ENCODE measurements at regions not wholly inside any gene's neighbourhood (a gene's known extent, or its start where the extent isn't known, plus 50 kb on each side); places are given as distances from the start of the nearest gene placed in this dataset.

- TF ChIP-seq CTCF (IDR thresholded peaks at IDR 0.05; ENCODE audit: poor library complexity, severe bottlenecking) (no peak), EP300 (conservative IDR thresholded peaks at IDR 0.05; ENCODE audit: poor library complexity, severe bottlenecking) (no peak)
Measured at GRCh38 chr2:182522972-182523473, 96.2 kb upstream of the PDE1A start.

Measured in neural cell (in vitro differentiated cells).